GM12878 (cell line): ENCODE measurements at regions not wholly inside any gene's neighbourhood (a gene's known extent, or its start where the extent isn't known, plus 50 kb on each side); places are given as distances from the start of the nearest gene placed in this dataset.

Experiments used
- CHD2 ChIP-seq: IDR thresholded peaks from 2 replicates; pipeline ENCODE4 v1.6.1; 2011; ENCODE audit warnings: low read depth, low read length, improper control_type of control experiment, borderline replicate concordance
- EP300 ChIP-seq, 2 experiments: fragments of 150-350 bp in 1 of 2; IDR thresholded peaks; 2 replicates each; pipeline ENCODE4 v1.6.1; 2011 to 2012; ENCODE audit warnings: low read depth in 2 of 2, low read length in 2 of 2, borderline replicate concordance in 1 of 2, improper control_type of control experiment in 1 of 2, inconsistent platforms in 1 of 2; ENCODE audit not compliant: control insufficient read depth in 1 of 2
- MEF2A ChIP-seq: IDR thresholded peaks from 2 replicates; pipeline ENCODE4 v1.6.1; 2011; ENCODE audit warnings: low read depth, mild to moderate bottlenecking, low read length, moderate library complexity; ENCODE audit not compliant: insufficient read depth
- PAX8 ChIP-seq: fragments of 450-650 bp; IDR thresholded peaks from 2 replicates; pipeline ENCODE4 v1.6.1; 2017; ENCODE audit warnings: mild to moderate bottlenecking, moderate library complexity
- RAD21 ChIP-seq: IDR thresholded peaks from 2 replicates; pipeline ENCODE4 v1.6.1; 2011; ENCODE audit warnings: mild to moderate bottlenecking, low read depth, low read length, moderate library complexity; ENCODE audit not compliant: insufficient read depth
- SP1 ChIP-seq: IDR thresholded peaks from one replicate; pipeline ENCODE4 v1.6.1; 2011; ENCODE audit warnings: low read depth, low read length
- YY1 ChIP-seq: IDR thresholded peaks from 2 replicates; pipeline ENCODE4 v1.6.1; 2011; ENCODE audit warnings: low read depth, mild to moderate bottlenecking, low read length
- TF ChIP-seq, protein P1 (sequence below): IDR thresholded peaks from 2 replicates; pipeline ENCODE4 v1.6.1; 2011; ENCODE audit warnings: mild to moderate bottlenecking, low read depth, low read length, moderate library complexity; ENCODE audit not compliant: insufficient replicate concordance

DNA sequence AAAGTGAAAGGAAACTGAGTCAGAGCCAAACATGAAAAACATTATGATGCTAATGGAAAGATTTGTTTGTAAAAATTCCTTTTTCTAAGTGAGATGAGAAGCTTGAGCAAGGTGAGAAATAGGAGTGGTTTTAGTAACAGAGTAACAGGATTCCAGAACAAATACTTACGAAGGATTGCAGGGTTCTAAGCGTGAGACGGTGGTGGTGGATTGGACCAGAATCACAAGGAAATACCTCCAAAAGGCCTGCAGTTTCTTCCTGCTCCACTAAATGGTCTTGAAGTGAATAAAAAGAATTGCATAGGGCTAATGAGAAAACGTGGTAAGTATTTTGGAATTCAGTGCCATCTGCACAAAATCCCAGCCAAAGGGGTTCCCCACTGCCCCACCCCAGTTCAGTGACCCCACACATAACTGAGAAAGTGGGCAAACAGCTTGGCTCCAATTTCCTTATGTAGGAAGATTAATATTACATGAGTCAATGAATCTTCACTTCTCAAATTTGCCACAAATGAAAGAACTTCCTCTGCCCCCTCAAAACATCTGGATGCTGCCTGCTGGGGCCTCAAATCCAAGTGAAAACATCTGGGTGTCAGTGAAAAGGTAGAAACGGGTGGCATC lies 283.8 kb upstream of the NR2F2 start:
- TF ChIP-seq, protein P1, sequence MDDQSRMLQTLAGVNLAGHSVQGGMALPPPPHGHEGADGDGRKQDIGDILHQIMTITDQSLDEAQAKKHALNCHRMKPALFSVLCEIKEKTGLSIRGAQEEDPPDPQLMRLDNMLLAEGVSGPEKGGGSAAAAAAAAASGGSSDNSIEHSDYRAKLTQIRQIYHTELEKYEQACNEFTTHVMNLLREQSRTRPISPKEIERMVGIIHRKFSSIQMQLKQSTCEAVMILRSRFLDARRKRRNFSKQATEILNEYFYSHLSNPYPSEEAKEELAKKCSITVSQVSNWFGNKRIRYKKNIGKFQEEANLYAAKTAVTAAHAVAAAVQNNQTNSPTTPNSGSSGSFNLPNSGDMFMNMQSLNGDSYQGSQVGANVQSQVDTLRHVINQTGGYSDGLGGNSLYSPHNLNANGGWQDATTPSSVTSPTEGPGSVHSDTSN = no peak
- no peak for TF ChIP-seq EP300 (IDR thresholded peaks at IDR 0.05; ENCODE audit: borderline replicate concordance in 1 of 2, control insufficient read depth in 1 of 2, low read depth in 2 of 2, low read length in 2 of 2)
- TF ChIP-seq SP1 = no peak
- TF ChIP-seq YY1 = no peak
- no peak for TF ChIP-seq PAX8
- TF ChIP-seq RAD21 = no peak
- no peak for TF ChIP-seq MEF2A
- TF ChIP-seq CHD2 = no peak
